SIG-M5 treated with dmso at 0.1 percent for 504 hours (cell line): ENCODE measurements at regions not wholly inside any gene's neighbourhood (a gene's known extent, or its start where the extent isn't known, plus 50 kb on each side); places are given as distances from the start of the nearest gene placed in this dataset.

Experiments
- DNase-seq: peaks from one replicate; lab custom pipeline; 2025; ENCODE audit not compliant: unreplicated experiment; lab: John Stamatoyannopoulos, UW

GRCh38 chr12:88413646-88414045 is 166.6 kb downstream of the KITLG start:
- no peak for DNase-seq

GRCh38 chr12:88416155-88416554 is 164.1 kb downstream of the KITLG start:
- no peak for DNase-seq

- DNase-seq: no peak
These were observed 163.5 kb downstream of the KITLG start for GRCh38 chr12:88416786-88417185.

- no peak for DNase-seq
These were observed 162.7 kb downstream of the KITLG start for GRCh38 chr12:88417531-88417930.

- DNase-seq: no peak
These were observed 161.3 kb downstream of the KITLG start for GRCh38 chr12:88418856-88419497.

- no peak for DNase-seq
These were observed 160.5 kb downstream of the KITLG start for GRCh38 chr12:88419794-88420193.

- DNase-seq: no peak
These were observed 159.8 kb downstream of the KITLG start for GRCh38 chr12:88420457-88420856.

- no peak for DNase-seq
These were observed 155.2 kb downstream of the KITLG start for GRCh38 chr12:88424791-88425730.

- no peak for DNase-seq
These were observed 151.9 kb downstream of the KITLG start for GRCh38 chr12:88428350-88428749.

GRCh38 chr12:88431246-88431645 is 149.0 kb downstream of the KITLG start:
- DNase-seq: no peak

- no peak for DNase-seq
These were observed 147.5 kb downstream of the KITLG start for GRCh38 chr12:88432531-88433490.

- peak; percentile 38 for DNase-seq
These were observed 146.1 kb downstream of the KITLG start for GRCh38 chr12:88433997-88434703.

GRCh38 chr12:88435334-88436076 is 144.8 kb downstream of the KITLG start:
- DNase-seq: no peak

GRCh38 chr12:88437226-88437625 is 143.0 kb downstream of the KITLG start:
- DNase-seq: no peak
